Fibroblast of skin of right biceps (primary cell): ENCODE measurements at regions not wholly inside any gene's neighbourhood (a gene's known extent, or its start where the extent isn't known, plus 50 kb on each side); places are given as distances from the start of the nearest gene placed in this dataset.

Source experiments
- DNase-seq: peaks from one replicate; pipeline ENCODE4 v3.0.0-alpha.2; 2013

DNA sequence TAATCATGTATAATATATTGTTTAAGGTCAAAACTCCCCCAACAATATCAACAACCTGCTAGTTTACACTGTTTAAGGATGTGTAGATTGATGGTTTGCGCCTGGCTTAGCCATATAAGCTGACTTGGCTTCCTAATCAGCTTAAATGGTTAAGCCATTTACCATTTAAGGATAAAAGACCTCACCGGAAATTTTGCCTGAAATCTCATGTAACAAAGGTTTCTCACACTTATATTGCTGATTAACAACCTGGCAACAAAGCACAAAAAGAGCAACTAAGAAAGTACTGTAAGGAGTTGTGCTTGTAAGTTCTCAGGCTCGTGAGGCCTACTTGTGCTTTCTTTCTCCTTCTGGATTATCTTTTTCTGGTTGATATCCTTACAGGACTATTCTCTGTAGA is 485.2 kb downstream of the GABRG1 start:
- no peak for DNase-seq

DNA sequence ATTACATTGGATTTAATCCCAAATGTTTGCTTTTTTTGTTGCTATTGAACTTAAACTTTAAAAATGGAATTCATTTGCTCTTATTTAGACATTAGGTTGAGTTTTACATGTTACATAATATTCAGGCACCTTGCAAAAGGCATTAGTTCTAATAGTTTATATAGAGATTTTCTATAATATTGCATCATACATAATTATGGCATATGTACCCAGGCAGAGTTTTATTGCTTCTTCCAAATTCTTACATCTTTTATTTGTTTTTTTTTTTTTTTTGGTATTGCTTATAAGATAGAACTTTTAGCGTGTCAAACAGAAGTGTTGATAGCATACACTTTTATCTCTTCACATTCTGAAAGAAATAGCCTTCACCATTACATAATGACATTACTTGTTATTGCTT is 487.7 kb downstream of the GABRG1 start:
- DNase-seq: no peak

DNA sequence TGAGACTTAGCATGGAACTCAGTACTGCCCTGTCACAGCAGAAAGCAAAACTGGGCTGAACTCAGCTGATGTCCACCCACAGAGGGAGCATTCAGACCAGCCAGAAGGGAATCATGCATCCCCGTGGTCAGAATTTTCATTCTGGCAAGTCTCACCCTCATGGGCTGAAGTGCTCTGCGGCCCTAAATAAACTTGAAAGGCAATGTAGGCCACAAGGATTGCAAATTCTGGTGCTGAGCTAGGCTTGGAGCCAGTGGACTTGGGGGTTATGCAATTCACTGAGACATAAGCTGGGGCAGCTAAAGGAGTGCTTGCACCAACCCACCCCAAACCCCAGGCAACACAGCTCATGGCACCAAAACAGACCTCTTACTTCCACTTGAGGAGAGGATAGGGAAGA is 494.1 kb downstream of the GABRG1 start:
- DNase-seq: no peak

DNA sequence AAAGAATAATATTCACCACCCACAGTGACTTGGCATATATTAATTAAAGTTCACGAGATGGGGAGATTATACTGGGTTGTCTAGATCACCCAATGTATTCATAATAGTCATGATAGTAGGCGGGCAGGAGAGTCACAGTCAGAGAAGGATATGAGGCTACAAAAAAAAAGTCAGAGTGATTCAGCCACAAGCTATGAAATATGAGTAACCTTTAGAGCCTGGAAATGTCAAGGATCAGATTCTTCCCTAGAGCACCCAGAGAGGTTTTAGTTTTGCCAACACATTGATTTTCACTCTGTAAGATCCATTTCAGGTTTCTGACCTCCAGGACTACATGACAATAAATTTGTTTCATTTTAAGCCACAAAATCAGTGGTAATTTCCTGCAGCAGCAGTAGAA is 501.9 kb downstream of the GABRG1 start:
- peak; percentile 51 for DNase-seq

DNA sequence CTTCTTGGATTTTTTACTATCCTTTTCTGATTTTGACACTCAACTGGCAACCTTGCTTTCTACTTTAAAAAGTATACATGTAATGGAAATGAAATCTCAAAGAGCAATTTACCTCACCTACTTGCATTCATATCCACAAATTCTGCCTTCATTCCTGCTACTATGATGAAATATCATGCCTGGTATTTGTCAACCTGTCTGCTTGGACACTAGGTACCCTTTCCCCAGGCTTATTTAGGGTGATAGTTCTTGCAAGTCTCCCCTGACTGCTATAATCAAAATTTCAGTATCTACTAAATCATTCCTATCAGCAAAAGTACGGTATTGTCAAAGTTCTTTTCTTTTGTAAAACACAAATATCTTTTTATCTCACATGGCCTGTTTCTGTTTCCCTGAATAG is 503.0 kb downstream of the GABRG1 start:
- DNase-seq: no peak

DNA sequence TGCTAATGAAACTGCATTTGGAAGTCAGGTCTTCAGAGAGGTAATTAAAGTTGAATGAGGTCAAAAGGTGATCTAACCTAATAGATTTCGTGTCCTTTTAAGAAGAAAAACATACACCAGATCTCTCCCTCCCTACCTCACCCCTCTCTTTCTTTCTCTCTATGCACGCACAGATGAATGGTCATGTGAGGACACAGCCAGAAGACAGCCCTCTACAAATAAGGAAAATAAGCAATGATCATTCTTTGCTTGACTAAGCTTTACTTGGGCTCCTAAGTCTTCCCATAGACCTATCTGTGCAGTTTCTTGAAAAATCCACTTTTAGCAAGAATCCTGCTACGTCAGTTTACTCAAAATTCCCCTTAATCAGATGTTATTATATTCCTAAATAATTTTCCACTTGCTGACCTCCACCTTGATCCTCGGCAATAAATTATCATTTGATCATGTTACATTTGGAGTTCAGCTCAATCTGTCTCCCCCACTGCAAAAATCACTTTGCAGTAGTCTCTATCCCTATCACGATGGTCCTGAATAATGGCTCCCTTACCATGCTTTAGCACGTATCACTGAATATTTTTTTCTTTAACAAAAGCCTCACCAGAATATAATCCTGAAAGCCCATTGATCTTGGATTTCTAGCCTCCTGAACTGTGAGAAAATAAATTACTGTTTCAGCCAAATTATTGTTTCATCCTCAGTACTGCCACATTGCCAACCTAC is 527.3 kb downstream of the GABRG1 start:
- DNase-seq: no peak

DNA sequence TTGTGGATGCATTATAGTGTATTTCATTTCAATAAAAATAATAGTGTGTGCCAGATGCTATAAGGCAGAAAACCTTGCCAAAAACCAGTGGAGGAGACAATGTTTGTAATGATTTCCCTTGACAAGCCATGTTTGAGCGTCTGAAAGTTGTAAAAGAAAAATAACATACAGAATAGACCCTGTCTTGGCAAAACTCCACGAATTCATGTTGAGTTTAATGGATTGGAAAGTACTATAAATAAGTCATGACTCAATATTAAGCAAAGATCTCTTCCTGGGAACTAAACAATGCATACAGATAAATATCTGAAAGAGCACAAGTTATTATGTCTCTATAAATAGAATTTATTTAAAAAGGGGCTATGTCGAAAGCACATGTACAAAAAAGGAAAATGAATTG is 543.5 kb downstream of the GABRG1 start:
- no peak for DNase-seq

DNA sequence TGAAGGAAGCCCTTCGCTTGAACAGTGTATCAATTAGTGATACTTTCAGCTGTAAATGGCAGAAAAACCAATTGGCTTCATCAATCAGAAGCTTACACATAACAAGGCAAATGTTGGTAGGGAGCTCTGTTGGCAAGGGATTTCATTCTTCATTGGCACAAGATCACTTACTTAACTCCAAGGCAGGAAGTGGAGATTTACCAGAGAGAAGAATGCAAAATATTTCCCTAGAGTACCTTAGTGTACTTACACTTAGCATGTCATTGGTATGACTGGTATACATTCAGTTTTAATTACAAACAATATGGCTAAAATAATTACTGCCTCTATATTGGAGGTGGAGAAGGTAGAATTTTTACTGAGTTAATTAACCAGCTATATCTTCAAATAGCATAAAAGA is 545.0 kb downstream of the GABRG1 start:
- no peak for DNase-seq

DNA sequence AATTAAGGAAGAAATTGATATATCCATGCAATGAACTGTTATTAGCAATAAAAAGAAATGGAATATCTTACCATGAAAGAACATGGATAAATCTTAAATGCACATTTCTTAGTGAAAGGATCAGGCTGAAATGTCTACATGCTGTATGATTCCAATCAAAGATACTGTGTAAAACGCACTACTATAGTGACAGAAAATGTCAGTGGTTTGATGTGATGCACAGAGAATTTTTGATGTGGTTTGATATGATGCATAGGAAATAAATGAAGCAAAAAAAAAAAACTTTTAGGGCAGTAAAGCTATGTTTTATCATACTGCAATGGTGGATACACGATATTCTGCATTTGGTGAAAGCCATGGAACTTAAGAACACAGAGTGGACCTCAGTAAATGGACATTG is 547.6 kb downstream of the GABRG1 start:
- no peak for DNase-seq

DNA sequence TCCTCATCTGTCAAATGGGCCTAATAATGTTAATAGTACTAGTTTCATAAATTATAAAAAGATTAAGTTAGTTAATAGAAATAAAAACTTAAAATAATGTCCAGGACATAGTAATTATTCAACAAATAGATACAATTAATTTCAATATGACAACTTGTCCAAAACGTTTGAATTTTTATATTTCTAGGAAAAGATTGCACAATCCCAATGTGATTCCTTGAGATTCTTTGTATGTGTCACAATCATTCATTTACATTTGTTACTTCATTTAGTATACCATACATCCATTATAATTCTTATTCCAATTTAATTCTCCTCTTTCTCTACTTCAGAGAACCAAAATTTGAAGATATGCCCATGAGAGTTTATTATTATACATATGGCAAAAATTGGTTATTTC is 554.2 kb downstream of the GABRG1 start:
- no peak for DNase-seq

DNA sequence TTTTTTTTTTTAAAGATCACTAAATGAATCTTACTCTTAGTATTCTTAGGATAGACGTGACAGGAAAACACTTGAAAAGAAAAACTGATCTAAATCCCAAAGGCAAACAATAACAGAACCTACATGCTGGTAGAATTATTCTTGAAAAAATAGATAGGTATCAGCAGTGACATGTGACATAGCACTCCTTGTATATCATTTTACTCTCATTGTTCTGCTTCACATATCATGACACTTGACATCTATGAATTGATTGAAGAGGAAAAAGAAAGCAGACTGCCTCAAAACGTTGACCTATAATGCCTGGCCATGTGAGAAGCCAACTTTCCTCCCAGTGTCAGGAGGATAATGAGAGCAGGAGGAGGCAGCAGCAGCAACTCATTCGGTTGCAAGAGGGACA is 555.2 kb downstream of the GABRG1 start:
- no peak for DNase-seq

DNA sequence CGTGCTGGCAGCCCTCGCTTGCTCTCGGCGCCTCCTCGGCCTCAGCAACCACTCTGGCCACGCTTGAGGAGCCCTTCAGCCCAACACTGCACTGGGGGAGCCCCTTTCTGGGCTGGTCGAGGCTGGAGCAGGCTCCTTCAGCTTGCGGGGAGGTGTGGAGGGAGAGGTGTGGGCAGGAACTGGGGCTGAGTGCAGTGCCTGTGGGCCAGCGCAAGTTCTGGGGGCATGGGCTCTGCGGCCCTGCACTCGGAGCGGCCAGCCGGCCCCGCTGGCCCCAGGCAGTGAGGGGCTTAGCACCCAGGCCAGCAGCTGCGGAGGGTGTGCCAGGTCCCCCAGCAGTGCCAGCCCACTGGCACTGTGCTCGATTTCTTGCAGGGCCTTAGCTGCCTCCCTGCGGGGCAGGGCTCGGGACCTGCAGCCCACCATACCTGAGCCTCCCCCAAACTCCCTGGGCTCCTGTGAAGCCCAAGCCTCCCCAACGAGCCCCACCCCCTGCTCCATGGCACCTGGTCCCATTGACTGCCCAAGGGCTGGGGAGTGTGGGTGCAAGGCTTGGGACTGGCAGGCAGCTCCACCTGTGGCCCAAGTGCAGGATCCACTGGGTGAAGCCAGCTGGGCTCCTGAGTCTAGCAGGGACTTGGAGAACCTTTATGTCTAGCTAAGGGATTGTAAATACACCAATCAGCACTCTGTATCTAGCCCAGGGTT is 556.8 kb downstream of the GABRG1 start:
- no peak for DNase-seq

DNA sequence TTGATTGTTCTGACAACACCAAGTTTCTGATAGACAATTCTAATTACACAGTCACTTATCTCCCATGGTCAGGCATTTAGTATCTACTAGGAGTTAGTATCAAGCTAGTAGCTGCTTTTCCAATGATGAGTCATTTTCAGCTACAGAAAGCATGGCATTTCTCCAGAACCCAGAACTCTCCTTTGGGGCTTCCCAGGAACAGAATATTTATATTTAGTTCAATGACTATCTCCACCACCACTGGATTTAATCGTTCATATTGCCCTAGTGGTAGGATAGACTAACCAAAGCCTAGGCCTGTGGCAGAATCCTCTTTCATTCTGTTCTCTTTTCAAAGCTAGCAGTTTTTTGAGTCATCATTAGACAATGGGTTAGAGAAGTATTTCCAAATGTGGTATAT is 569.4 kb downstream of the GABRG1 start:
- DNase-seq: peak; percentile 8

DNA sequence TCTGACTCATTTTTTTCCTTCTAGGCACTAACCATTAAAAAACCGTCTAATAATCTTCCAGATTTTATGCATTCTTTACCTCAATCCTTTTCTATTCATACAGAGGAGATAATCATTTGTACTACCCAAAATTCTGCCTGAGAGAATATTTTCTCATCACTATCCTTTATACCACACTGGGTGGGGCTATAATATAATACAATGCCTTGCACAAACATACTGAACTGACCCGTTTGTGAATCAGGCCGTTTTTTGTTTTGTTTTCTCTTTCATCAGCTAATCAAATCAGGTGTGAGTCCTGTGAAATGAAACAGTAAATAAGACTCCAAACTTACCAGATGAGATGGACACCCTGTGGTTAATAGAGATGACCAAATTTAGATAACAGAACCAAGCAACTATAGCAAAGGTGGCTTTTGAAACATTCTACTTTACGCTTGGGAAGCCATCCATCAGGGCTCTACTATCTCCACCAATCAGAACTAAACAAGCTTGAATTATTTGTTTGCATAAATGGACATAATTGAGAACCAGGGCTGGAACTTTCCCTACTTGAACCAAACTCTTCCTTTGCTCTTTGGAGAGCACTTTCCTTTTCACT is 573.0 kb downstream of the GABRG1 start:
- DNase-seq: no peak

DNA sequence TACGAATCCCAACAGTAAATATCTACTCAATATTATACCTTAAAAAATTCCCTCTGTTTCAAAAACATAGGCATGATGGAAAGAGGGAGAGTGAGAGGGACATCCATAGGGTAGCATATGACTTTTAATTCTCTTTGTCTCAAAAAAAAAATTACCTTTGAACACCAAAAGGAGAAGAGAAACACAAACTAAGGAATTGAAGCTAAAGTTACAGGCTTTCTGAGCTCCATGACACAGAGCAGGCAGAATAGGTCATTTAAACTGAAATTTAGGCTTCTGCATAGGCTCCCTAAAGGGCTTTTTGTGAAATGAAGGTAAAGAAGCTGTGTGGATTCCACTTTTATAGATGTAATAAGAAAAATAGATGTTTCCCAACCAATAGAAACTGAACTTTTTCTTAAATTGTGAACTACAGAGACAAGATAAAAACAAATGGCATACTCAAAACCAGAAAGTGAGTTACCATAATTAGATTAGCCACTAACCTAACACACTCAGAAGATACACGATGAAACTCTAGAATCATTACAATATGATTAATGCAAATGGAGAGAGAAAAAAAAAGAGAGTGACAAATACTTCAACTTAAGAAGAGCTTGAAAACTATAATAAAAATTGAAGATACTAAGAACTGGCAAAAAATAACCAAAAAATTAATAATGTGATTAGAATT is 584.6 kb downstream of the GABRG1 start:
- no peak for DNase-seq

DNA sequence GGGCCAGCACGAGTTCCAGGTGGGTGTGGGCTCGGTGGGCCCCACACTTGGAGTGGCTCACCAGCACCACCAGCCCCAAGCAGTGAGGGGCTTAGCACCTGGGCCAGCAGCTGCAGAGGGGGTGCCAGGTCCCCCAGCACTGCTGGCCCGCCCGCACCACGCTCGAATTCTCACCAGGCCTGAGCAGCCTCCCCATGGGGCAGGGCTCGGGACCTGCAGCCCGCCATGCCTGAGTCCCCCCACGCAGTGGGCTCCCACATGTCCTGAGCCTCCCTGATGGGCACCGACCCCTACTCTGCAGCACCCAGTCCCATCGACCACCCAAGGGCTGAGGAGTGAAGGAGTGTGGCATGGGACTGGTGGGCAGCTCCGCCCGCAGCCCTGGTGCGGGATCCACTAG is 593.4 kb downstream of the GABRG1 start:
- DNase-seq: no peak

DNA sequence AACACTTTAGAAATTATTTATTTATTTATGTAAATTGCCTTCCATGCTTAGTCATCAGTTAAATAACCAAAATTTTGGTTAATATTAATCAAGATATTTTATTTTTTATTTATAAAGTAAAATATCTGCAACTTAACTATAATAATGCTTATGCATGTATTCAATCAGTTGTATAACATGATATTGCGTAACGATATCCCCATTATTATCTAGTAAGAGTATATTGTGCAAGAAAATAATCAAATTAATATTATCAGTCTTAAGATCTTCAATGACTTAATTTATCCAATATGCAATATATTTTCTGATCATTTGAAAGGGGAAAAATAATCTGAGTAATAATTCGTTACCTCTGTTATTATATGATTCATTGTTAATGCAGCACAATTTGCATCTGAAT is 596.7 kb downstream of the GABRG1 start:
- DNase-seq: no peak

DNA sequence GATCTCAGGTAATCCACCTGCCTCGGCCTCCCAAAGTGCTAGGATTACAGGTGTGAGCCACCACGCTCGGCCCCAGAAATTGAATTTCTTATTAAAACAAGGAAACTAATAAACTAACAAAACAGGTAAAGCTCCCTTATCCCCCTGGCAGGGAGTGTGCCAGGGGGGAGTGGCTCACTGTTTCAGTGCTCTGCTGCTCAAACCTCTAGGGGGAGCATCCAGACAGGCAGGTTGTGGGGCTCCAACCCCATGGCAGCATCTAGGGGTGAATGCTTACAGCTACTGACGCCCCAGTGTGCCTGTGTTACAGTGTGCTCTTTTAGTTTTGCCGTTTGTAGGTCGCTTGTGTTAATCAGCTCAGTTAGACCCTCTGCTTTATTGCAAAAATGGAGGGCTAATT is 605.0 kb downstream of the GABRG1 start:
- DNase-seq: no peak

DNA sequence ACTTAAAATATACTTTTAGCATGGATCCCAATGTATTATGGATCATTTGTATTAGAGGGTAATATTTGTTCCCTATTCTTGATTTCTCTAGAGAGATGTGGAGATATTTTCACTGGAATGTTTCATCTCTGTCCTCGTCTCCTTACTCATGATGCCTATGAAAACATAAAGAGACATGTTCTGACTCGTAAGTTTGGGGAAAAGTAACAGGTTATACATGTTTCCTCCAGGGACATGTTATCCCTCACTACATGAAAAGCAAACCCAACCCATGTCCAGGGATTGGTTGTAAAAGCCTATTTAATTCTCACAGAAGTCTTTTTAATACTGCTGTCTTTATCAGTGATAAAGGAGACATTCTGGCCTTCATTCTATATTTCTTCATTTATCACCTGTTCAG is 621.4 kb downstream of the GABRG1 start:
- DNase-seq: no peak

DNA sequence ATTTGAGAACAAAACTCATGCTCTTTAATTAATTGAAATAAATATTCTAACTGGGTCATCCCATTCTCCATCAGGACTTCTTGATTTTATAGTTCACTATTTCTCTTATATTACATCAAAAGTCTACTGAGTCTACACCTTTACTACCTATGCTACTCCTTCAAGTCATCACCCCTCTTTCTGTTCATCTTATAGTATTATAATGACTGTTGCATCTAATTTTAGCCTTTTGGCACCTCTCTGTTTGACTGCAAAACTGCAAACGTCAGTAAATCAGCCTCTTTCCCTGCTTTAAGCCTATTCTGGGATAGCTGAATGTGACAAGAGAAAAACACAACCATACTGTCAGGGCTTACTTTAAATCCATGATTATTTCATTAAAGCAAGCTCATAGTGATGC is 639.1 kb downstream of the GABRG1 start:
- no peak for DNase-seq

DNA sequence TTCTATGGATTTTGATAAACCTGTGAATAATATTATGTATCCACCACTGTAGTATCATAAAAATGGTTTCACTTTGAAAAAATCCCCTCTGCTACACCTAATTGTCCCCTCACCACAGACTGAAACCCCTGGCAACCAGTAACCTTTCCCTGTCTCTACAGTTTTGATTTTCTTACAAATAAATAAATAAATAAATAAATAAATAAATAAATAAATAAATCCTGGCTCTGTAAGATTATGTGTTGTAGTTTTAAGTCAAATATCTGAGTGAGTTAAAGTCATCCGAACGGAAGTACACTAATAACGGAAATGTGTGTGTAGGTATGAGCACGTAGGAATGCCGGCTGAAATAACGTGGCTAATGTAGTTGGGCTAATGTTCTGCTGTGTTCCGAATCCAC is 641.5 kb downstream of the GABRG1 start:
- DNase-seq: no peak

DNA sequence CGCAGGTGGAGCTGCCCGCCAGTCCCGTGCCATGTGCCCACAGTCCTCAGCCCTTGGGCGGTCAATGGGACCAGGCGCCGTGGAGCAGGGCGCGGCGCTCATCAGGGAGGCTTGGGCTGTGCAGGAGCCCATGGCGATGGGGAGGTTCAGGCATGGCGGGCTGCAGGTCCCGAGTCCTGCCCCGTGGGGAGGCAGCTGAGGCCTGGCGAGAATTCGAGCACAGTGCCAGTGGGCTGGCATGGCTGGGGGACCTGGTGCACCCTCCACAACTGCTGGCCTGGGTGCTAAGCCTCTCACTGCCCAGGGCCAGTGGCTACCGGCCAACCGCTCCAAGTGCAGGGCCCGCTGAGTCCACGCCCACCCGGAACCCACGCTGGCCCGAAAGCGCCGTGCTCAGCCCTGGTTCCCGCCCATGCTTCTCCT is 646.5 kb downstream of the GABRG1 start:
- no peak for DNase-seq

DNA sequence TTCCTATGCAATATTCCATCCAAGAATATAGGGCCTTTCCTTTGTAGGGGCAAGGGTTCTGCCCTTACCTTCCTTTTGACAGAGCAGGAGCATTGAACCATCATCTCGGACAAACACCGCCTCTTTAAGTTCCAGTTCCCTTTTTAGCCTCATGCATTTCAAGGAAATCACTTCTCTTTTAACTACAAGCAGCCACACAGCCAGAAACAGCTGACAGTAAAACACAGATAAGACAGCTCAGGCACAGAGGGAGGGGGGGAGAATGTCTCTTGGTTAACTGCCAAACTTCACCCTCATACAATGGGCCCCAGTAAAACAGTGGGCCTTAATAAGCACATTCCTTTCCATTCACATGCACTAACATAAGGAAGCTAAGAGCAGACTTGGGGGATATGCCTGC is 648.3 kb downstream of the GABRG1 start:
- DNase-seq: no peak

DNA sequence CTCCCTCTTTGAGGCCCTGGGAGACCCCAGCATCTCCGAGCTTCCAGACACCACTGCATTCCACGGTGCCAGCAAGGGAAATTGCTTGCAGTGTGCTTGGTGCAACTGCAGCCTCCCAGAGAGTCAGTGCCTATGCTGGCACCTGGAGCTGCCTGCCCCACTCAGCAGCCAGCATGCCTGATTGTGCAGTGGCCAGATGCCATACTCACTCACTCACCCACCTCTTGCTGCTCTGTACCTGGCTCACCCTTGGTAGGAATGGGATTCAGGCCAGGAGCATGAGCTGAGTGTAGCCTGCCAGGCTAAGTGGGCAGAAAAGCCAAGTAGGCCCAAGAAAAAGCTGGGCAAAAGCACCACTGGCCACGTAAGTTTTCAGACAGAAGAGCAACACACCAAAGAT is 651.4 kb downstream of the GABRG1 start:
- no peak for DNase-seq
